ENCODE measurements at regions not wholly inside any gene's neighbourhood (a gene's known extent, or its start where the extent isn't known, plus 50 kb on each side); places are given as distances from the start of the nearest gene placed in this dataset.

GRCh38 chr10:28897617-28898464 lies 220.5 kb downstream of the BAMBI start:
- no peaks in the 10 kb centered on the region for H3K36me3 ChIP-seq (ENCODE audit: insufficient read depth, low read length)
- no peak for TF ChIP-seq EZH2 (IDR thresholded peaks at IDR 0.05; ENCODE audit: insufficient read depth, low read length)
- no peak for TF ChIP-seq CTCF (IDR thresholded peaks at IDR 0.05; ENCODE audit: insufficient read depth, low read depth, low read length)
- no peaks in the 10 kb centered on the region for H4K20me1 ChIP-seq (ENCODE audit: insufficient read depth, low read length)
- no peaks in the 10 kb centered on the region for H3K79me2 ChIP-seq (ENCODE audit: insufficient read depth, low read length)
- Mint-ChIP-seq H3K36me3 (ENCODE audit: low read depth, unreplicated experiment) (peaks cover 2% of the 10 kb centered on the region), H3K4me3 (ENCODE audit: unreplicated experiment) (no peak overlapping the region), H3K27ac (ENCODE audit: unreplicated experiment) (no peak overlapping the region), H3K4me1 (ENCODE audit: low read depth, unreplicated experiment) (no peaks in the 10 kb centered on the region), H3K27me3 (ENCODE audit: low read depth, unreplicated experiment) (no peaks in the 10 kb centered on the region), H3K9me3 (ENCODE audit: unreplicated experiment) (peaks cover 5% of the 10 kb centered on the region)
- DNase-seq (ENCODE audit: low read depth) = peak; percentile 16
- no peaks in the 10 kb centered on the region for H3K27me3 ChIP-seq (ENCODE audit: insufficient read depth, low read length)
- no peaks in the 10 kb centered on the region for H3K9me3 ChIP-seq (ENCODE audit: insufficient read depth, low read depth, low read length)
- no peak overlapping the region for H3K27ac ChIP-seq (ENCODE audit: low read depth, low read length)
- no peak overlapping the region for H3K4me3 ChIP-seq (ENCODE audit: insufficient read depth, low read depth, low read length)
- FAIRE-seq = no peak
- H3K4me1 ChIP-seq (ENCODE audit: insufficient read depth, low read length) = peaks cover 5% of the 10 kb centered on the region
- H3K9ac ChIP-seq (ENCODE audit: low read length) = no peak overlapping the region
- H3K4me2 ChIP-seq (ENCODE audit: low read length) = peak overlapping the region; percentile 46
- H2AFZ ChIP-seq (ENCODE audit: low read depth, low read length) = peak overlapping the region; percentile 82

- Histone ChIP-seq H3K27ac (ENCODE audit: low read depth, low read length) (no peak overlapping the region), H4K20me1 (ENCODE audit: insufficient read depth, low read length) (no peaks in the 10 kb centered on the region), H3K36me3 (ENCODE audit: insufficient read depth, low read length) (no peaks in the 10 kb centered on the region), H3K4me2 (ENCODE audit: low read length) (no peak overlapping the region), H3K4me1 (ENCODE audit: insufficient read depth, low read length) (peaks cover 12% of the 10 kb centered on the region), H3K27me3 (ENCODE audit: insufficient read depth, low read length) (no peaks in the 10 kb centered on the region), H3K79me2 (ENCODE audit: insufficient read depth, low read length) (no peaks in the 10 kb centered on the region), H3K9me3 (ENCODE audit: insufficient read depth, low read depth, low read length) (no peaks in the 10 kb centered on the region), H2AFZ (ENCODE audit: low read depth, low read length) (no peak overlapping the region), H3K9ac (ENCODE audit: low read length) (no peak overlapping the region), H3K4me3 (ENCODE audit: insufficient read depth, low read depth, low read length) (no peak overlapping the region)
- no peaks in the 10 kb centered on the region for H3K27me3 Mint-ChIP-seq (ENCODE audit: low read depth, unreplicated experiment)
- H3K9me3 Mint-ChIP-seq (ENCODE audit: unreplicated experiment) = no peaks in the 10 kb centered on the region
- no peak for DNase-seq (ENCODE audit: low read depth)
- H3K27ac Mint-ChIP-seq (ENCODE audit: unreplicated experiment) = no peak overlapping the region
- TF ChIP-seq CTCF (IDR thresholded peaks at IDR 0.05; ENCODE audit: insufficient read depth, low read depth, low read length) (no peak), EZH2 (IDR thresholded peaks at IDR 0.05; ENCODE audit: insufficient read depth, low read length) (no peak)
- H3K4me3 Mint-ChIP-seq (ENCODE audit: unreplicated experiment) = no peak overlapping the region
- H3K4me1 Mint-ChIP-seq (ENCODE audit: low read depth, unreplicated experiment) = no peaks in the 10 kb centered on the region
- no peaks in the 10 kb centered on the region for H3K36me3 Mint-ChIP-seq (ENCODE audit: low read depth, unreplicated experiment)
- FAIRE-seq = no peak
These were observed 224.9 kb downstream of the BAMBI start for GRCh38 chr10:28902215-28902614.

GRCh38 chr10:28903063-28903462 lies 225.7 kb downstream of the BAMBI start:
- Mint-ChIP-seq H3K27ac (ENCODE audit: unreplicated experiment) (no peak overlapping the region), H3K4me3 (ENCODE audit: unreplicated experiment) (no peak overlapping the region), H3K27me3 (ENCODE audit: low read depth, unreplicated experiment) (no peaks in the 10 kb centered on the region), H3K4me1 (ENCODE audit: low read depth, unreplicated experiment) (no peaks in the 10 kb centered on the region), H3K9me3 (ENCODE audit: unreplicated experiment) (no peaks in the 10 kb centered on the region), H3K36me3 (ENCODE audit: low read depth, unreplicated experiment) (no peaks in the 10 kb centered on the region)
- no peaks in the 10 kb centered on the region for H3K36me3 ChIP-seq (ENCODE audit: insufficient read depth, low read length)
- peaks cover 12% of the 10 kb centered on the region for H3K4me1 ChIP-seq (ENCODE audit: insufficient read depth, low read length)
- TF ChIP-seq CTCF (IDR thresholded peaks at IDR 0.05; ENCODE audit: insufficient read depth, low read depth, low read length) = no peak
- TF ChIP-seq EZH2 (IDR thresholded peaks at IDR 0.05; ENCODE audit: insufficient read depth, low read length) = no peak
- FAIRE-seq (no peak), DNase-seq (ENCODE audit: low read depth) (no peak)
- no peaks in the 10 kb centered on the region for H3K9me3 ChIP-seq (ENCODE audit: insufficient read depth, low read depth, low read length)
- H3K27me3 ChIP-seq (ENCODE audit: insufficient read depth, low read length) = no peaks in the 10 kb centered on the region
- H3K27ac ChIP-seq (ENCODE audit: low read depth, low read length) = no peak overlapping the region
- H2AFZ ChIP-seq (ENCODE audit: low read depth, low read length) = no peak overlapping the region
- H4K20me1 ChIP-seq (ENCODE audit: insufficient read depth, low read length) = no peaks in the 10 kb centered on the region
- H3K9ac ChIP-seq (ENCODE audit: low read length) = no peak overlapping the region
- no peaks in the 10 kb centered on the region for H3K79me2 ChIP-seq (ENCODE audit: insufficient read depth, low read length)
- H3K4me2 ChIP-seq (ENCODE audit: low read length) = no peak overlapping the region
- no peak overlapping the region for H3K4me3 ChIP-seq (ENCODE audit: insufficient read depth, low read depth, low read length)
